AG10803 (cell line): ENCODE measurements at regions not wholly inside any gene's neighbourhood (a gene's known extent, or its start where the extent isn't known, plus 50 kb on each side); places are given as distances from the start of the nearest gene placed in this dataset.

ENCODE experiments used
- DNase-seq: peaks from one replicate; pipeline ENCODE4 v3.0.0; 2010; ENCODE audit warnings: low read depth
- H3K4me3 ChIP-seq: 2 replicates; pipeline ENCODE4 v1.5.1; 2011; ENCODE audit warnings: mild to moderate bottlenecking, low read length, control low read depth
- CTCF ChIP-seq: conservative IDR thresholded peaks from 2 replicates; pipeline ENCODE4 v1.5.1; 2011; ENCODE audit warnings: mild to moderate bottlenecking, low read length, control low read depth, inconsistent platforms

GRCh38 chr16:35182943-35183550 lies 1723.6 kb downstream of the TP53TG3F start:
- DNase-seq: no peak
- no peak for TF ChIP-seq CTCF
- no peak overlapping the region for H3K4me3 ChIP-seq

GRCh38 chr16:35184356-35184870 lies 1725.0 kb downstream of the TP53TG3F start:
- no peak for DNase-seq
- TF ChIP-seq CTCF: no peak
- no peak overlapping the region for H3K4me3 ChIP-seq

GRCh38 chr16:35185366-35186044 lies 1726.1 kb downstream of the TP53TG3F start:
- no peak for TF ChIP-seq CTCF
- H3K4me3 ChIP-seq: no peak overlapping the region
- no peak for DNase-seq

- no peak for TF ChIP-seq CTCF
- no peak overlapping the region for H3K4me3 ChIP-seq
- DNase-seq: no peak
These were observed 1726.8 kb downstream of the TP53TG3F start for GRCh38 chr16:35186045-35186759.

- no peak for TF ChIP-seq CTCF
- no peak overlapping the region for H3K4me3 ChIP-seq
- no peak for DNase-seq
These were observed 1728.3 kb downstream of the TP53TG3F start for GRCh38 chr16:35187665-35188225.

GRCh38 chr16:35188288-35189155 lies 1729.1 kb downstream of the TP53TG3F start:
- no peak overlapping the region for H3K4me3 ChIP-seq
- no peak for TF ChIP-seq CTCF
- DNase-seq: no peak
